Loucy (cell line): ENCODE measurements at regions not wholly inside any gene's neighbourhood (a gene's known extent, or its start where the extent isn't known, plus 50 kb on each side); places are given as distances from the start of the nearest gene placed in this dataset.
A peak's percentile ranks its signal among the peaks of the same experiment; 100 is the strongest.

ENCODE experiments used
- H2AFZ ChIP-seq: fragments of 200-600 bp; sonication (generic); 2 replicates; pipeline ENCODE4 v1.6.0; 2016; ENCODE audit warnings: antibody characterized with exemption, mild to moderate bottlenecking, low read length, moderate library complexity
- H3F3A ChIP-seq: fragments of 200-600 bp; 2 replicates; pipeline ENCODE4 v1.6.0; 2016; ENCODE audit warnings: antibody characterized with exemption, low read depth, mild to moderate bottlenecking
- H3K27me3 ChIP-seq: fragments of 200-600 bp; sonication (generic); 2 replicates; pipeline ENCODE4 v1.6.1; 2014; ENCODE audit warnings: low read length, mild to moderate bottlenecking; ENCODE audit not compliant: insufficient read depth, poor library complexity, severe bottlenecking
- H3K36me3 ChIP-seq: fragments of 200-600 bp; sonication (generic); 2 replicates; pipeline ENCODE4 v1.6.1; 2016; ENCODE audit warnings: low read length; ENCODE audit not compliant: insufficient read depth
- H3K4me1 ChIP-seq: fragments of 200-600 bp; sonication (generic); 2 replicates; pipeline ENCODE4 v1.5.1; 2014; ENCODE audit warnings: low read length, mild to moderate bottlenecking; ENCODE audit not compliant: insufficient read depth, poor library complexity, severe bottlenecking
- H3K4me2 ChIP-seq: fragments of 200-600 bp; sonication (generic); 2 replicates; pipeline ENCODE4 v1.6.0; 2014; ENCODE audit warnings: antibody characterized with exemption, low read length, low read depth, mild to moderate bottlenecking; ENCODE audit not compliant: poor library complexity, severe bottlenecking
- H3K4me3 ChIP-seq: fragments of 200-600 bp; sonication (generic); 2 replicates; pipeline ENCODE4 v1.5.1; 2014; ENCODE audit warnings: low read length, mild to moderate bottlenecking, mixed read lengths; ENCODE audit not compliant: poor library complexity, severe bottlenecking
- H3K79me2 ChIP-seq: fragments of 200-600 bp; sonication (generic); 2 replicates; pipeline ENCODE4 v1.6.1; 2014; ENCODE audit warnings: low read length; ENCODE audit not compliant: insufficient read depth
- H3K9ac ChIP-seq: fragments of 200-600 bp; sonication (generic); 2 replicates; pipeline ENCODE4 v1.6.0; 2014; ENCODE audit warnings: mild to moderate bottlenecking, low read depth, low read length, moderate library complexity; ENCODE audit not compliant: poor library complexity, severe bottlenecking
- H3K9me2 ChIP-seq: fragments of 200-600 bp; sonication (generic); replicated peaks from 2 replicates; pipeline ENCODE4 v1.6.1; 2016; ENCODE audit warnings: low read depth, low read length, mixed read lengths
- H3K9me3 ChIP-seq: fragments of 200-600 bp; sonication (generic); 2 replicates; pipeline ENCODE4 v1.6.1; 2014; ENCODE audit warnings: mild to moderate bottlenecking, antibody characterized with exemption, low read length, low read depth; ENCODE audit not compliant: insufficient read depth
- H4K20me1 ChIP-seq: fragments of 200-600 bp; sonication (generic); 2 replicates; pipeline ENCODE4 v1.6.0; 2014; ENCODE audit warnings: antibody characterized with exemption, low read length, mild to moderate bottlenecking; ENCODE audit not compliant: insufficient read depth, poor library complexity, severe bottlenecking
- CTCF ChIP-seq: fragments of 200-600 bp; sonication (generic); conservative IDR thresholded peaks from 2 replicates; pipeline ENCODE4 v1.5.1; 2014; ENCODE audit warnings: mild to moderate bottlenecking, antibody characterized with exemption, low read length
- EZH2phosphoT487 ChIP-seq: fragments of 200-600 bp; IDR thresholded peaks from 2 replicates; pipeline ENCODE4 v1.6.1; 2018; ENCODE audit warnings: antibody characterized with exemption, mild to moderate bottlenecking, moderate library complexity, borderline replicate concordance

- no peak overlapping the region for H3K4me2 ChIP-seq
- H3K4me3 ChIP-seq = no peak overlapping the region
- TF ChIP-seq EZH2phosphoT487 = no peak
- TF ChIP-seq CTCF = no peak
- no peaks in the 10 kb centered on the region for H3K9me2 ChIP-seq
- no peaks in the 10 kb centered on the region for H3F3A ChIP-seq
- H3K9ac ChIP-seq = no peak overlapping the region
- no peaks in the 10 kb centered on the region for H4K20me1 ChIP-seq
- H3K4me1 ChIP-seq = peaks cover 11% of the 10 kb centered on the region
- no peak overlapping the region for H2AFZ ChIP-seq
- no peaks in the 10 kb centered on the region for H3K9me3 ChIP-seq
- no peaks in the 10 kb centered on the region for H3K79me2 ChIP-seq
- no peaks in the 10 kb centered on the region for H3K36me3 ChIP-seq
- no peaks in the 10 kb centered on the region for H3K27me3 ChIP-seq
Observed at GRCh38 chr6:15014958-15015357, 230.9 kb upstream of the JARID2 start.

- TF ChIP-seq CTCF (no peak), EZH2phosphoT487 (no peak)
- no peaks in the 10 kb centered on the region for H3F3A ChIP-seq
- H3K27me3 ChIP-seq = no peaks in the 10 kb centered on the region
- no peaks in the 10 kb centered on the region for H3K9me2 ChIP-seq
- H3K9ac ChIP-seq = no peak overlapping the region
- no peak overlapping the region for H3K4me3 ChIP-seq
- peaks cover 11% of the 10 kb centered on the region for H3K4me1 ChIP-seq
- H4K20me1 ChIP-seq = no peaks in the 10 kb centered on the region
- H3K9me3 ChIP-seq = no peaks in the 10 kb centered on the region
- no peaks in the 10 kb centered on the region for H3K79me2 ChIP-seq
- H2AFZ ChIP-seq = no peak overlapping the region
- no peaks in the 10 kb centered on the region for H3K36me3 ChIP-seq
- H3K4me2 ChIP-seq = no peak overlapping the region
Observed at GRCh38 chr6:15016813-15017212, 229.1 kb upstream of the JARID2 start.

- H3K36me3 ChIP-seq = no peaks in the 10 kb centered on the region
- H3K4me2 ChIP-seq = peak overlapping the region; percentile 10
- H4K20me1 ChIP-seq = no peaks in the 10 kb centered on the region
- H3K9me2 ChIP-seq = no peaks in the 10 kb centered on the region
- no peak for TF ChIP-seq CTCF
- no peak for TF ChIP-seq EZH2phosphoT487
- no peaks in the 10 kb centered on the region for H3K79me2 ChIP-seq
- no peak overlapping the region for H3K4me3 ChIP-seq
- no peaks in the 10 kb centered on the region for H3K9me3 ChIP-seq
- H2AFZ ChIP-seq = peak overlapping the region; percentile 79
- H3K9ac ChIP-seq = no peak overlapping the region
- H3K27me3 ChIP-seq = no peaks in the 10 kb centered on the region
- no peaks in the 10 kb centered on the region for H3F3A ChIP-seq
- H3K4me1 ChIP-seq = peaks cover 14% of the 10 kb centered on the region
Observed at GRCh38 chr6:15017261-15017660, 228.6 kb upstream of the JARID2 start.
